GM13977 (cell line): ENCODE measurements at regions not wholly inside any gene's neighbourhood (a gene's known extent, or its start where the extent isn't known, plus 50 kb on each side); places are given as distances from the start of the nearest gene placed in this dataset.
"Not testable (repeated sequence)": the region's sequence is repeated elsewhere in the genome, so short reads cannot be mapped to it uniquely, and the experiment has no call there.

Experiments
- DNase-seq: peaks from one replicate; pipeline ENCODE4 v3.0.0; 2012; ENCODE audit warnings: low spot score
- in situ Hi-C: fragments of 300-500 bp; cut with MboI; formaldehyde crosslinking; loops from one replicate; pipeline ENCODE4 v1.12.0; 2022; ENCODE audit warnings: low sequenced_read_pairs, low pct_unique_long_range_greater_than_20kb, mixed read lengths, inconsistent platforms; ENCODE audit not compliant: unreplicated experiment
- TF ChIP-seq, protein P1 (sequence below): IDR thresholded peaks from 2 replicates; pipeline ENCODE4 v1.5.1; 2012; ENCODE audit warnings: mild to moderate bottlenecking, control low read depth; ENCODE audit not compliant: insufficient read depth; ENCODE audit errors: extremely low read depth, missing control alignments

DNA sequence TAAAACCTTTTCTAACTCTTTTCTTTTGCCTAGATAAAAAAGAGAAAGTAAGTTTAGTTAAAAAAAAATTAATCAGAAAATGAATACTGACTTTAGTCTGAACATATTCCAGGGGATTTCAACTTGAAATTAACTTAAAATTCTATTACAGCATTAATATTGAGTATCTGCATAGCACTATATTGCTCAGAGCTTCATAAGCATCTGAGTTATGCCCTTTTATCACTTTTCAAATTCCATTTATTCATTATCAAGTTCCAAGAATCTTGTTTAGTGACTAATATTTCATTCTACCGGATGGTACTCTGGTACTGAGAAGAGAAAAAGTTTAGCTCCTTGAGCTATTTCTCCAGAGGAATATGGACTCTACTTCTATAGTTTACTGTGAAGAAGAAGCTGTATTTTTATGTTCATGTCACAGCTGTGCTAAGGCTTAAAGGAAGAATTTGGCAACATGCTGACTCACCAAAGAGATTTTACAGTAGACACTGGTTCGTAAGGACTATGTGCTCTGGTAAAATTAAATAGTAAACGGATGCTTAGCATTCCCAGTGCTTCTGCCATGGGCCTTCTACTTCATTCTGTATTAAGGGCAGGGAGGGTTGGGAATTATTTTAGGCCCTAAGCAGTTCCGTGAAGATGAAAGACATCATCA lies 285.2 kb upstream of the SEMA6A start:
- DNase-seq, result no peak
- TF ChIP-seq, protein P1, sequence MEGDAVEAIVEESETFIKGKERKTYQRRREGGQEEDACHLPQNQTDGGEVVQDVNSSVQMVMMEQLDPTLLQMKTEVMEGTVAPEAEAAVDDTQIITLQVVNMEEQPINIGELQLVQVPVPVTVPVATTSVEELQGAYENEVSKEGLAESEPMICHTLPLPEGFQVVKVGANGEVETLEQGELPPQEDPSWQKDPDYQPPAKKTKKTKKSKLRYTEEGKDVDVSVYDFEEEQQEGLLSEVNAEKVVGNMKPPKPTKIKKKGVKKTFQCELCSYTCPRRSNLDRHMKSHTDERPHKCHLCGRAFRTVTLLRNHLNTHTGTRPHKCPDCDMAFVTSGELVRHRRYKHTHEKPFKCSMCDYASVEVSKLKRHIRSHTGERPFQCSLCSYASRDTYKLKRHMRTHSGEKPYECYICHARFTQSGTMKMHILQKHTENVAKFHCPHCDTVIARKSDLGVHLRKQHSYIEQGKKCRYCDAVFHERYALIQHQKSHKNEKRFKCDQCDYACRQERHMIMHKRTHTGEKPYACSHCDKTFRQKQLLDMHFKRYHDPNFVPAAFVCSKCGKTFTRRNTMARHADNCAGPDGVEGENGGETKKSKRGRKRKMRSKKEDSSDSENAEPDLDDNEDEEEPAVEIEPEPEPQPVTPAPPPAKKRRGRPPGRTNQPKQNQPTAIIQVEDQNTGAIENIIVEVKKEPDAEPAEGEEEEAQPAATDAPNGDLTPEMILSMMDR, result no peak
- in situ Hi-C loops, result no loop called here

DNA sequence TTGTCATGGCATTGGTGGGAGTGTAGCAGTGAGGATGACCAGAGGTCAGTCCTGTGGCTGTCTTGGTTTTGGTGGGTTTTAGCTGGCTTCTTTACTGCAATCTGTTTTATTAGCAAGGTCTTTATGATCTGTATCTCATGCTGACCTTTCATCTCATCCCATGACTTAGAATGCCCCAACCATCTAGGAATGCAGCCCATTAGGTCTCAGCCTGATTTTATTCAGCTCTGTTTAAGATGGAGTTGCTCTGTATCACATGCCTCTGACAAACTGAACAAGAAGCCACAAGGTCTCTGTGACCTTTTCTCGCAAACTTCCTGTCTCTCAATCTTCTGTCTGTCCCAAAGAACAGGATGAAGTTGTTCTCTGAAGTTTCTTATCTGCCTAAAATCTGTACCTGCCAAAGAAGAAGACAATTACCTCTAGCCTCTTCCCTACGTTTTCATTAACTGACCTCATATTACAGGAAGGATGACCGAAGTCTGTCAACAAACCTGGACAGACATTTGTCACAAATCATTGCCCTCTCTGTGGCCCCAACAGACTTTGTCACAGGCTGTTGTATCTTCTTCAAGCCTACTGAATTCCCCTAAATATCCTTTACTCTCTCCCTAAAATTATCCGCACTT lies 284.2 kb upstream of the SEMA6A start:
- DNase-seq, result no peak
- in situ Hi-C loops, result no loop called here
- TF ChIP-seq, protein P1, result no peak

DNA sequence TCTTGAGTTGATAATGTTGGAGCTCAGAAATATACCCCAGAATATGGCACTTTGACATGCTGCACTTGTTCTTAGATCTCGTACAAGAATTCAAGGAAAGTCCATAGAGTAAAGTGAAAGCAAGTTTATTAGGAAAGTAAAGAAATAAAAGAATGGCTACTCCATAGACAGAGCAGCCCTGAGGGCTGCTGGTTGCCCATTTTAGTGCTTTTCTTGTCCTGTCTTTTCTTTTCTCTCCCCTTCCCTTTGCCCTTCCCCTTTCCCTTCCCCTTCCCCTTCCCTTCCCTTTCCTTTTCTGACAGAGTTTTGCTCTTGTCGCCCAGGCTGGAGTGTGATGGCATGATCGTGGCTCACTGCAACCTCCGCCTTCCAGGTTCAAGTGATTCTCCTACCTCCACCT lies 283.4 kb upstream of the SEMA6A start:
- DNase-seq, in situ Hi-C loops: not testable (repeated sequence)

DNA sequence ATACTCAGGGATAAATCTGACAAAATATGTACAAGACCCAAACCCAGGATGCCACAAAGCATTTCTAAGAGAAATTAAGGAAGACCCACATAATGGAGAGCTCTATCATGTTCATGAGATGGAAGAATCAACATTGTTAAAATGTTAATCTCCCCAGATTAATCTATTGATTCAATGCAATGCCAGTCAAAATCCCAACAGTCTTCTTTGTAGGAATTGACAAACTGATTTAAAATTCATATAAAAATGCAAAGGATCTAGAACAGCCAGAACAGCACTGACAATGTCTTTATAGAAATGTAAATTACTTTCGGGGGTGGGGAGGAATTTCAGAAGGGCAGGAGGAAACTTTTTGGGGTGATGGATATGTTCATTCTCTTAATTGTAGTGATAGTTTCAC lies 281.6 kb upstream of the SEMA6A start:
- no peak for DNase-seq
- TF ChIP-seq, protein P1, result no peak
- in situ Hi-C loops, result no loop called here

DNA sequence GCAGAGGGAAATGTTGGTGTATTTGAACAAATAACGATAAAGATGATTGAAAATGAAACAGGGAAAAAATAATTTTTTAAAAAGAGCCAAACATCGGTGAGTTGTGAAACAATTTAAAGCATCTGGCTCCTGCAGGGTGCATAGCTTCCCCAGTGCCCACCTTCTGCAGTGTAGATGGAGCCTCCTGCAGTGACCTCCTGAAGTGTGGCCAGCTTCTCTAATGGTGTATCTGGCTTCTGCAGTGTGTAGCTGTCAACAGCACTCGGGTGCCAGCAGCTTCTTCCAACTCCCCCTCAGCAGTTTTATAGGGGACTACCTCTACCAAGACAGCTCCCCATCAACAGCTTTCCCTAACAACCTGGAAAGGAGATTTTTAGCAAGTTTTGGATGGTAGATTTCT lies 279.4 kb upstream of the SEMA6A start:
- in situ Hi-C loops, result no loop called here
- DNase-seq, result no peak
- TF ChIP-seq, protein P1, result no peak

DNA sequence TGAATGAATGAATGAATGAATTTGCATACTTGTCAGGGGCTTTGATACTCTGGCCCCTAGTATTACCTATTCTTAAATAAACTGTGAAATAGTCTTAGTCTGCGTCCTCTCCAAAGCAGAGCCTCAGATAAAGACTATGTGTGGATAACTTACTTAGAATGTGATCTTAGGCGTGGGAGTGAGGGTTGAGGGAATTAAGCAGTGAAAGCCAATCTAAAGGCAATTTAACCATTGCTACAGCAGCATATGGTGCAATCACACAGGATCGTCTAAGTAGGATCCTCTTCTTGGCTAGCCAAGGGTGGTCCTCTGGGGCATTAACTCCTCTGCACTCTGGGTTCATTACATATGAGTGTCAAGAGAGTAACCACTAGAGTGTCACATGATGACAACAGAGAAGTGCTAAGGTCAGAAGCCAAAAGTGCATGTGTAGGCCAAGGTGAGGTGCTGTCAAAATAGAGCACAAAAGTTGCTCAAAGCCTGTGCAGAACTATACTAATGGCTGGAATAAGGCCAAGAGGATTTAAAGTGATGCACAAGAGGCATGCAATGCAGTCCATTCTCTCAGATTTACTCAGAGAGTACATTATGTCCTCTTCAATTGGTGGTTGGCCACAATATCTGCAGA lies 274.4 kb upstream of the SEMA6A start:
- TF ChIP-seq, protein P1, result no peak
- no peak for DNase-seq
- in situ Hi-C loops, result no loop called here

DNA sequence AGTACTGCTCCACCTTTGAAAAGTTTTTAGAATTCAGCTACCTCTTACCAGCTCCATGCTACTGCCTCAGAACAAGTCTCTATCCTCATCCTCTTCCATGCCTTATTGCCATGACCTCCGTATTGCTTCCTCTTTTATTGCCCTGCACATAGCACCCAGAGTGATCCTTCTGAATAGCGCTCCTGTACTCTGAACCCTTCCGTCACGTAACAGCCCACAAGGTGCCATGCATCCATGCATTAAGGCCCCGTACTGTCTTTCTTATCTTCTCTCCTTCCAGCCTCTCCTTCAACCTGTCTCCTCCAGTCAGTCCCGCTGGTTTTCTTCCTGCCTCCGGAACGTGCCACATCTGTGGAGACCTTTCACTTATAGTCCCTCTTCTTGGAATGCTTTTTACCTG lies 273.3 kb upstream of the SEMA6A start:
- TF ChIP-seq, protein P1, result no peak
- in situ Hi-C loops, result no loop called here
- DNase-seq, result no peak
